ENCODE measurements at regions not wholly inside any gene's neighbourhood (a gene's known extent, or its start where the extent isn't known, plus 50 kb on each side); places are given as distances from the start of the nearest gene placed in this dataset.

DNA sequence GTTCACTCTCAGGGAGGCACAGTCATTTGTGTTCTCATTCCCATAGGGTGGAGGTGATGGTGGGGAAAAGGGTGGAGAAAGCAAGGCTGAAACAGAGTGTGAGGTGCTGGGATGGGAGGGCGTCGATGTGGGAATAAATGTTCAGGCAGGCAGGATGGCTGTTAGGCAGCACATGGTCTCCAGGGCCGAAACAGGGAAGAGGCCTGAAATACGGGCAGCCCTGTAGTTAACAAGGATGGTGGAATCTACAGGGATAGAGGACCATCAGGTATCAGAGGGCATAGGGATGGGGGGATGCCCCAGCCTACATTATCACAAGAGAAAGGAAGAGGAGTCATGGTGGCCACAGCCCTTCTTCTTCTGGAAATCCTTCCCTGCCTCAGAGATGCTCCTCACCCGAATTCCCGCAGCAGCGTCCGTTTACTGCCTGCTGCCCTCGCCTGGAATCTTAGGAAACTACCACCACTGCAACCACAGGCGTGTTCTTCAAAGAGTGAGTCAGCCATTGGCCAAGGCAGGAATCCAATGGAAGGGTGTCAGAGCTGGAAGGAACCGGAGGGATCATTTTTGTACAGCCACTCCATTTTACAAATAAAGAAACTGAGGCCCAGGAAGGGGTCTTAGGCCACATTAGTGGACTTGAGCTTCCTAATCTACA is 49.7 kb upstream of the POMGNT2 start:
- Histone ChIP-seq H2AFZ (ENCODE audit: low read depth, low read length) (no peak overlapping the region), H3K4me1 (ENCODE audit: low read length) (no peaks in the 10 kb centered on the region), H3K27me3 (ENCODE audit: low read depth, low read length) (peaks cover 39% of the 10 kb centered on the region; the same call in 1 of the 2 replicates), H3K36me3 (replicated peaks; ENCODE audit: low read depth, low read length) (no peaks in the 10 kb centered on the region), H3K4me3 (ENCODE audit: low read length) (no peak overlapping the region), H4K20me1 (ENCODE audit: insufficient read depth, low read length) (no peaks in the 10 kb centered on the region), H3K79me2 (ENCODE audit: low read length) (no peaks in the 10 kb centered on the region), H3K9me3 (ENCODE audit: insufficient read depth, low read length) (no peaks in the 10 kb centered on the region), H3K27ac (ENCODE audit: low read length) (no peak overlapping the region), H3K4me2 (ENCODE audit: low read length) (no peak overlapping the region), H3K9ac (ENCODE audit: low read length) (no peak overlapping the region)
- TF ChIP-seq EZH2phosphoT487 (IDR thresholded peaks at IDR 0.05; ENCODE audit: low read depth) = no peak
- TF ChIP-seq, protein P1, sequence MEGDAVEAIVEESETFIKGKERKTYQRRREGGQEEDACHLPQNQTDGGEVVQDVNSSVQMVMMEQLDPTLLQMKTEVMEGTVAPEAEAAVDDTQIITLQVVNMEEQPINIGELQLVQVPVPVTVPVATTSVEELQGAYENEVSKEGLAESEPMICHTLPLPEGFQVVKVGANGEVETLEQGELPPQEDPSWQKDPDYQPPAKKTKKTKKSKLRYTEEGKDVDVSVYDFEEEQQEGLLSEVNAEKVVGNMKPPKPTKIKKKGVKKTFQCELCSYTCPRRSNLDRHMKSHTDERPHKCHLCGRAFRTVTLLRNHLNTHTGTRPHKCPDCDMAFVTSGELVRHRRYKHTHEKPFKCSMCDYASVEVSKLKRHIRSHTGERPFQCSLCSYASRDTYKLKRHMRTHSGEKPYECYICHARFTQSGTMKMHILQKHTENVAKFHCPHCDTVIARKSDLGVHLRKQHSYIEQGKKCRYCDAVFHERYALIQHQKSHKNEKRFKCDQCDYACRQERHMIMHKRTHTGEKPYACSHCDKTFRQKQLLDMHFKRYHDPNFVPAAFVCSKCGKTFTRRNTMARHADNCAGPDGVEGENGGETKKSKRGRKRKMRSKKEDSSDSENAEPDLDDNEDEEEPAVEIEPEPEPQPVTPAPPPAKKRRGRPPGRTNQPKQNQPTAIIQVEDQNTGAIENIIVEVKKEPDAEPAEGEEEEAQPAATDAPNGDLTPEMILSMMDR (IDR thresholded peaks at IDR 0.05; ENCODE audit: low read depth, low read length) = no peak

All from OCI-LY3 (cell line).